NT2/D1 (cell line): ENCODE measurements at regions not wholly inside any gene's neighbourhood (a gene's known extent, or its start where the extent isn't known, plus 50 kb on each side); places are given as distances from the start of the nearest gene placed in this dataset.

Experiments used
- SUZ12 ChIP-seq: IDR thresholded peaks from 2 replicates; pipeline ENCODE4 v1.6.1; 2011; ENCODE audit not compliant: insufficient read length, insufficient read depth; ENCODE audit errors: extremely low read depth
- YY1 ChIP-seq: IDR thresholded peaks from 2 replicates; pipeline ENCODE4 v1.6.1; 2011; ENCODE audit not compliant: insufficient read length, insufficient read depth

GRCh38 chr6:82571455-82571854 lies 207.8 kb downstream of the TPBG start:
- no peak for TF ChIP-seq YY1
- TF ChIP-seq SUZ12, result no peak
